HFF-Myc (cell line): ENCODE measurements at regions not wholly inside any gene's neighbourhood (a gene's known extent, or its start where the extent isn't known, plus 50 kb on each side); places are given as distances from the start of the nearest gene placed in this dataset.

ENCODE experiments used
- DNase-seq: peaks from one replicate; pipeline ENCODE4 v3.0.0-alpha.2; 2011; ENCODE audit warnings: low read depth; ENCODE audit errors: extremely low read depth
- H3K4me3 ChIP-seq: replicated peaks from 2 replicates; pipeline ENCODE4 v1.5.1; 2011; ENCODE audit warnings: low read depth, mild to moderate bottlenecking, control low read depth, low read length
- CTCF ChIP-seq: IDR thresholded peaks from 2 replicates; pipeline ENCODE4 v1.5.1; 2012; ENCODE audit warnings: mild to moderate bottlenecking, low read depth, low read length, control low read depth; ENCODE audit errors: missing control alignments

- DNase-seq = no peak
- TF ChIP-seq CTCF = no peak
Observed at GRCh38 chr13:40113643-40114304, 458.3 kb downstream of the COG6 start.

GRCh38 chr13:40114305-40114896, 458.9 kb downstream of the COG6 start:
- DNase-seq = no peak
- no peak for TF ChIP-seq CTCF
- H3K4me3 ChIP-seq = no peak overlapping the region

More at GRCh38 chr13:40113643-40114304, 458.3 kb downstream of the COG6 start:
- no peak overlapping the region for H3K4me3 ChIP-seq

- H3K4me3 ChIP-seq = no peak overlapping the region
- DNase-seq = no peak
- no peak for TF ChIP-seq CTCF
Observed at GRCh38 chr13:40115426-40115825, 460.0 kb downstream of the COG6 start.

- no peak for TF ChIP-seq CTCF
- no peak for DNase-seq
- no peak overlapping the region for H3K4me3 ChIP-seq
Observed at GRCh38 chr13:40116008-40116407, 460.5 kb downstream of the COG6 start.

GRCh38 chr13:40118337-40118736, 462.9 kb downstream of the COG6 start:
- no peak for TF ChIP-seq CTCF
- no peak overlapping the region for H3K4me3 ChIP-seq
- no peak for DNase-seq

GRCh38 chr13:40119852-40120251, 464.4 kb downstream of the COG6 start:
- no peak overlapping the region for H3K4me3 ChIP-seq

More at GRCh38 chr13:40119852-40120251, 464.4 kb downstream of the COG6 start:
- no peak for TF ChIP-seq CTCF
- no peak for DNase-seq
